ENCODE measurements at regions not wholly inside any gene's neighbourhood (a gene's known extent, or its start where the extent isn't known, plus 50 kb on each side); places are given as distances from the start of the nearest gene placed in this dataset.
"Not testable (repeated sequence)": the region's sequence is repeated elsewhere in the genome, so short reads cannot be mapped to it uniquely, and the experiment has no call there.

- DNase-seq (ENCODE audit: low read depth) = peak; percentile 82
- TF ChIP-seq CTCF (conservative IDR thresholded peaks at IDR 0.05; ENCODE audit: low read depth, low read length) = no peak
- H3K4me3 ChIP-seq (ENCODE audit: low read depth, low read length) = no peak overlapping the region
These were observed 117.9 kb upstream of the MAP1LC3B2 start for GRCh38 chr12:116441292-116441691.

DNA sequence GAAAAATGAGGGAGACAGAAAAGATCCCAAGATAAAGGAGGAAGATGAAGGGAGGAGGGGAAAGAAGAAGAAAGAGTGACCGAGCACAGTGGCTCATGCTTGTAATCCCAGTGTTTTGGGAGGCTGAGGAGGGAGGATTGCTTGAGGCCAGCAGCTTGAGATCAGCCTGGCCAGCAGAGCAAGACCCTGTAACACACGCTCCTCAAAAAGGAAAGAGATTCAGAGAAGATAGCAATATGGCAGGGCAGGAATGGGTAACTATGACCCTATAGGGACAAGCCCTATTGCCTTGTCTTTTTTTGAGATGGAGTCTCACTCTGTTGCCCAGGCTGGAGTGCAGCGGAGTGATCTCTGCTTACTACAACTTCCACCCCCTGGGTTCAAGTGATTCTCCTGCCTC, 116.9 kb upstream of the MAP1LC3B2 start:
- no peak for TF ChIP-seq CTCF (conservative IDR thresholded peaks at IDR 0.05; ENCODE audit: low read depth, low read length)
- no peak for DNase-seq (ENCODE audit: low read depth)
- H3K4me3 ChIP-seq (ENCODE audit: low read depth, low read length) = no peak overlapping the region

- H3K4me3 ChIP-seq (ENCODE audit: low read depth, low read length) = no peak overlapping the region
- no peak for TF ChIP-seq CTCF (conservative IDR thresholded peaks at IDR 0.05; ENCODE audit: low read depth, low read length)
- DNase-seq (ENCODE audit: low read depth) = peak; percentile 42
These were observed 116.2 kb upstream of the MAP1LC3B2 start for GRCh38 chr12:116442946-116443345.

- no peak for DNase-seq (ENCODE audit: low read depth)
- no peak for TF ChIP-seq CTCF (conservative IDR thresholded peaks at IDR 0.05; ENCODE audit: low read depth, low read length)
- no peak overlapping the region for H3K4me3 ChIP-seq (ENCODE audit: low read depth, low read length)
These were observed 115.2 kb upstream of the MAP1LC3B2 start for GRCh38 chr12:116443821-116444589.

DNA sequence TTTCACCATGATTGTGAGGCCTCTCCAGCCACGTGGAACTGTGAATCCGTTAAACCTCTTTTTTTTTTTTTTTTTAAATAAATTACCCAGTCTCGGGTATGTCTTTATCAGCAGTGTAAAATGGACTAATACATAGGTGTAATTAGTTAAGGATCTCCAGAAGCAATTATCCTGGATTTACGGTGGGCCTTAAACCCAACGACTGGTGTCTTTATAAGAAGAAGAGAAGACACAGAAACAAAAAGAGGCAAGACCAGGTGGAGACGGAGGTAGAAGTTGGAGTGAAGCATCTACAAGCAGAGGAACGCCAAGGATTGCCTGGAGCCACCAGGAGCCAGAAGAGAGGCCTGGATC, 114.6 kb upstream of the MAP1LC3B2 start:
- no peak for TF ChIP-seq CTCF (conservative IDR thresholded peaks at IDR 0.05; ENCODE audit: low read depth, low read length)
- no peak overlapping the region for H3K4me3 ChIP-seq (ENCODE audit: low read depth, low read length)
- DNase-seq (ENCODE audit: low read depth) = no peak

DNA sequence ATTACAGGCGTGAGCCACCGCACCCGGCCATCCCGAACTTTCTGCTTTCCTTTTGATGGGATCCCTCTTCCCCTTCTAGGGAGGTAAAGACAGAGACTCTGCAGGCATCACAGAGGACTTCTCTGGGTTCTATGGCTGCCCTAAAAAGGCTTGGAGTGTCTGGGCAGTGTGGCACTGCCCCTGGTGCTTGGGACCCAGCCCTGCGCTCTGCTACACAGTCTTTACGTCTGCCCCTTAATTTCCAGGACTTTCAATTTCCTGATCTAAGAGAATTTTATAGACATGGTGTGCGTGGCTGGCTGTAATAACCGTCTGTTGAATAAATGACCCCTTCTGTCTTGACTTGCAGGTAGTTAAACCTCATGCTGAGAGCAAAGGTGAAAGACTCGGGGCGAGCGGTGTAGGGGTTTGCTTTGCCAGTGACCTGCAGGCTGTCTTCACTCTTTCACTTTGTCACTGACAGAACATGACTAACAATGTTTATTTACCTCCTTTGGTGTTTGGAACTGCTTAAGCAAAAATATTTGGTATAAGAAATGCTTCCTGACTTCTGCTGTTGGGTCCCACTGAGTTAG, 110.9 kb upstream of the MAP1LC3B2 start:
- TF ChIP-seq CTCF (conservative IDR thresholded peaks at IDR 0.05; ENCODE audit: low read depth, low read length) = no peak
- H3K4me3 ChIP-seq (ENCODE audit: low read depth, low read length) = no peak overlapping the region
- no peak for DNase-seq (ENCODE audit: low read depth)

DNA sequence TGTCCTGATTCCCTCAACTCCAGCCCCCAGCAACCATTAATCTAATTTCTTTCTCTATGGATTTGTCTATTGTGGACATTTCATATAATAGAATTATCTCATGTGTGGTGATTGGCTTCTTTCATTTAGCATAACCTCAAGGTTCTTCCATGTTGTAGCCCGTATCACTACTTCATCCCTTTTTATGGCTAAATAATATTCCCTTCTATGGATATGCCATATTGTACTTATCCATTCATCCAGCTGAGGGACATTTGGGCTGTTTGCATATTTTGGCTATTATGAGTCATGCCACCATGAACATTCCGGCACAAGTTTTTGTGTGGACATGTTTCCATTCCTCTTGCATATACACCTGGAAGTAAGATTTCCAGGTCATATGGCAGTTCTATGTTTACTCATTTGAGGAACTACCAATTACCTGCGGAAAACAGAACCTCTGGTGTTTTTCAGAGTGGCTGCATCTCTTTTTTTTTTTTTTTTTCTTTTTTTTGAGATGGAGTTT, 108.7 kb upstream of the MAP1LC3B2 start:
- no peak for TF ChIP-seq CTCF (conservative IDR thresholded peaks at IDR 0.05; ENCODE audit: low read depth, low read length)
- no peak for DNase-seq (ENCODE audit: low read depth)
- H3K4me3 ChIP-seq (ENCODE audit: low read depth, low read length) = no peak overlapping the region

GRCh38 chr12:116452975-116453374, 106.2 kb upstream of the MAP1LC3B2 start:
- DNase-seq (ENCODE audit: low read depth); H3K4me3 ChIP-seq (ENCODE audit: low read depth, low read length): not testable (repeated sequence)
